ENCODE measurements at regions not wholly inside any gene's neighbourhood (a gene's known extent, or its start where the extent isn't known, plus 50 kb on each side); places are given as distances from the start of the nearest gene placed in this dataset.

- peaks cover 3 to 9% of the 10 kb centered on the region in 2 experiments; a peak in 4 of 5 replicates for H3K27me3 ChIP-seq (ENCODE audit: control insufficient read depth in 2 of 2, insufficient read depth in 2 of 2, low read length in 2 of 2)
- H3K4me3 ChIP-seq = no peak overlapping the region
- BruUV-seq (replicated peaks) = no TSS peak
- no peaks in the 10 kb centered on the region for H3K4me1 ChIP-seq (replicated peaks in 1 of 2; ENCODE audit: control insufficient read depth in 2 of 2, insufficient read depth in 2 of 2, low read length in 2 of 2)
- no peak overlapping the region for H2AFZ ChIP-seq (ENCODE audit: low read depth, low read length)
- H3K9me3 ChIP-seq (replicated peaks; ENCODE audit: control insufficient read depth, insufficient read depth, low read depth, low read length) = no peaks in the 10 kb centered on the region
- no peak for ATAC-seq
- CTCF ChIA-PET (ENCODE audit: low intra/inter-chr PET ratio) = no interaction called here
- no peak for FAIRE-seq
- no peak overlapping the region for H3K4me2 ChIP-seq (ENCODE audit: insufficient read depth, low read length)
- H3K9me1 ChIP-seq (ENCODE audit: control insufficient read depth, insufficient read depth, low read length) = no peaks in the 10 kb centered on the region
- intact Hi-C loops (cut with micrococcal nuclease) (loop anchor here (10.0 kb wide), 1 partner anchor 449 kb away; no protein-coding TSS in a partner anchor), in situ Hi-C loops (cut with MboI) (no loop called here)
- no peak overlapping the region for H3K27ac ChIP-seq (ENCODE audit: extremely low read depth, low read depth, low read length)
- no peaks in the 10 kb centered on the region for H3K36me3 ChIP-seq (ENCODE audit: control insufficient read depth, insufficient read depth, low read length)
- POLR2A ChIA-PET = interaction anchor here (0.7 kb wide), 1 partner anchor 19 kb away, joined by 3 read pairs; no protein-coding TSS in a partner anchor
- no peaks in the 10 kb centered on the region for H4K20me1 ChIP-seq (replicated peaks; ENCODE audit: control insufficient read depth, insufficient read depth, low read length)
- H3K9ac ChIP-seq (ENCODE audit: insufficient read depth in 1 of 2, low read depth in 2 of 2, low read length in 2 of 2) = no peak overlapping the region
- no peak for DNase-seq (ENCODE audit: extremely low read depth in 1 of 4, low spot score in 3 of 4)
- no peaks in the 10 kb centered on the region for H3K79me2 ChIP-seq (ENCODE audit: control insufficient read depth, insufficient read depth, low read length)
- WGBS (ENCODE audit: insufficient coverage, low coverage, missing lambda C conversion rate) = 0% methylated on average over 1 of the region's 1 CpG
- TF ChIP-seq NR2C1 (IDR thresholded peaks at IDR 0.05) (no peak), NR2C1 (tag; IDR thresholded peaks at IDR 0.05) (no peak), POLR2G (IDR thresholded peaks at IDR 0.05; ENCODE audit: low read depth, low read length) (no peak), GABPB1 (CRISPR knock-in tag; IDR thresholded peaks at IDR 0.05) (no peak), FOXM1 (IDR thresholded peaks at IDR 0.05; ENCODE audit: low read depth) (no peak), FOXM1 (CRISPR knock-in tag; IDR thresholded peaks at IDR 0.05; ENCODE audit: low read depth) (no peak), STAT5B (CRISPR knock-in tag; IDR thresholded peaks at IDR 0.05) (no peak), TFAM (CRISPR knock-in tag; conservative IDR thresholded peaks at IDR 0.05) (no peak), ZBTB49 (CRISPR knock-in tag; IDR thresholded peaks at IDR 0.05; ENCODE audit: borderline replicate concordance) (no peak), LEF1 (IDR thresholded peaks at IDR 0.05) (no peak)
- TF ChIP-seq, protein P1, sequence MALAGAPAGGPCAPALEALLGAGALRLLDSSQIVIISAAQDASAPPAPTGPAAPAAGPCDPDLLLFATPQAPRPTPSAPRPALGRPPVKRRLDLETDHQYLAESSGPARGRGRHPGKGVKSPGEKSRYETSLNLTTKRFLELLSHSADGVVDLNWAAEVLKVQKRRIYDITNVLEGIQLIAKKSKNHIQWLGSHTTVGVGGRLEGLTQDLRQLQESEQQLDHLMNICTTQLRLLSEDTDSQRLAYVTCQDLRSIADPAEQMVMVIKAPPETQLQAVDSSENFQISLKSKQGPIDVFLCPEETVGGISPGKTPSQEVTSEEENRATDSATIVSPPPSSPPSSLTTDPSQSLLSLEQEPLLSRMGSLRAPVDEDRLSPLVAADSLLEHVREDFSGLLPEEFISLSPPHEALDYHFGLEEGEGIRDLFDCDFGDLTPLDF (CRISPR knock-in tag; IDR thresholded peaks at IDR 0.05) = no peak
These were observed 276.3 kb upstream of the TCF4 start for GRCh38 chr18:55864281-55864680.
